PC-3 (cell line): ENCODE measurements at regions not wholly inside any gene's neighbourhood (a gene's known extent, or its start where the extent isn't known, plus 50 kb on each side); places are given as distances from the start of the nearest gene placed in this dataset.
"Not testable (repeated sequence)": the region's sequence is repeated elsewhere in the genome, so short reads cannot be mapped to it uniquely, and the experiment has no call there.

ENCODE experiments used
- ATAC-seq: fragments of 200-7000 bp; cut with Tn5 transposase; 2 replicates; pipeline ENCODE4 v1.9.1; 2020; ENCODE audit warnings: mild to moderate bottlenecking, moderate library complexity
- BruUV-seq: library from RNA; stranded (reverse); fragments of 400-500 nt; replicated peaks from 2 replicates; lab custom pipeline; 2021; lab: Mats Ljungman, UMichigan
- CTCF ChIA-PET: fragments of 300-600 bp; sonication (Branson Sonifier 250); formaldehyde crosslinking; loops from one replicate; lab custom pipeline; 2022; ENCODE audit warnings: antibody characterized with exemption; lab: Charles Lee
- POLR2A ChIA-PET: fragments of 300-600 bp; sonication (Branson Sonifier 250); formaldehyde crosslinking; loops from one replicate; lab custom pipeline; 2022; ENCODE audit warnings: antibody characterized with exemption; ENCODE audit not compliant: unreplicated experiment; lab: Charles Lee
- DNase-seq: peaks from one replicate; pipeline ENCODE4 v3.0.0-alpha.2; 2015
- H2AFZ ChIP-seq: fragments of 300-600 bp; sonication (generic); 2 replicates; pipeline ENCODE4 v1.6.0; 2016; ENCODE audit warnings: antibody characterized with exemption, low read length
- H3F3A ChIP-seq: fragments of 300-600 bp; sonication (generic); one replicate; pipeline ENCODE4 v1.6.0; 2017; ENCODE audit warnings: antibody characterized with exemption, low read length, control low read depth, mild to moderate bottlenecking; ENCODE audit not compliant: unreplicated experiment
- H3K27ac ChIP-seq: fragments of 300-600 bp; sonication (generic); 2 replicates; pipeline ENCODE4 v1.5.1; 2016; ENCODE audit warnings: mild to moderate bottlenecking, low read length
- H3K27me3 ChIP-seq: fragments of 300-600 bp; sonication (generic); 2 replicates; pipeline ENCODE4 v1.6.1; 2016; ENCODE audit warnings: low read length, mixed read lengths
- H3K36me3 ChIP-seq: fragments of 300-600 bp; sonication (generic); 2 replicates; pipeline ENCODE4 v1.6.1; 2016; ENCODE audit warnings: low read depth, mixed run types, low read length, mixed read lengths
- H3K4me1 ChIP-seq: fragments of 300-600 bp; sonication (generic); 2 replicates; pipeline ENCODE4 v1.5.1; 2016; ENCODE audit warnings: low read length; ENCODE audit not compliant: insufficient read depth
- H3K4me2 ChIP-seq: fragments of 300-600 bp; sonication (generic); 2 replicates; pipeline ENCODE4 v1.6.0; 2016; ENCODE audit warnings: low read length
- H3K4me3 ChIP-seq: fragments of 300-600 bp; sonication (generic); 2 replicates; pipeline ENCODE4 v1.5.1; 2016; ENCODE audit warnings: mild to moderate bottlenecking, low read length, mixed read lengths
- H3K79me2 ChIP-seq: fragments of 300-600 bp; sonication (generic); 2 replicates; pipeline ENCODE4 v1.6.1; 2017; ENCODE audit warnings: low read length, mixed read lengths
- H3K9ac ChIP-seq: fragments of 300-600 bp; sonication (generic); 2 replicates; pipeline ENCODE4 v1.6.0; 2016; ENCODE audit warnings: mild to moderate bottlenecking, low read length
- H3K9me2 ChIP-seq: fragments of 300-600 bp; sonication (generic); replicated peaks from 2 replicates; pipeline ENCODE4 v1.6.1; 2016; ENCODE audit warnings: mixed run types, low read length, mixed read lengths
- H3K9me3 ChIP-seq: fragments of 300-600 bp; sonication (generic); 2 replicates; pipeline ENCODE4 v1.6.1; 2016; ENCODE audit warnings: low read length, mixed read lengths
- H4K20me1 ChIP-seq: fragments of 300-600 bp; sonication (generic); 2 replicates; pipeline ENCODE4 v1.6.1; 2016; ENCODE audit warnings: low read length, mixed read lengths
- EZH2 ChIP-seq: fragments of 300-600 bp; sonication (generic); IDR thresholded peaks from one replicate; pipeline ENCODE4 v1.6.1; 2017; ENCODE audit warnings: antibody characterized with exemption, mild to moderate bottlenecking, low read length; ENCODE audit not compliant: unreplicated experiment
- EZH2phosphoT487 ChIP-seq: fragments of 300-600 bp; sonication (generic); IDR thresholded peaks from 2 replicates; pipeline ENCODE4 v1.6.1; 2018; ENCODE audit warnings: mild to moderate bottlenecking, antibody characterized with exemption, low read length, borderline replicate concordance
- intact Hi-C: fragments of 100-400 bp; cut with micrococcal nuclease; formaldehyde crosslinking; loops from 2 replicates; pipeline ENCODE4 v1.9.0; 2023
- TF ChIP-seq, protein P1 (sequence below): fragments of 300-600 bp; sonication (generic); conservative IDR thresholded peaks from 2 replicates; pipeline ENCODE4 v1.5.1; 2017; ENCODE audit warnings: antibody characterized with exemption, low read depth, mild to moderate bottlenecking, low read length

DNA sequence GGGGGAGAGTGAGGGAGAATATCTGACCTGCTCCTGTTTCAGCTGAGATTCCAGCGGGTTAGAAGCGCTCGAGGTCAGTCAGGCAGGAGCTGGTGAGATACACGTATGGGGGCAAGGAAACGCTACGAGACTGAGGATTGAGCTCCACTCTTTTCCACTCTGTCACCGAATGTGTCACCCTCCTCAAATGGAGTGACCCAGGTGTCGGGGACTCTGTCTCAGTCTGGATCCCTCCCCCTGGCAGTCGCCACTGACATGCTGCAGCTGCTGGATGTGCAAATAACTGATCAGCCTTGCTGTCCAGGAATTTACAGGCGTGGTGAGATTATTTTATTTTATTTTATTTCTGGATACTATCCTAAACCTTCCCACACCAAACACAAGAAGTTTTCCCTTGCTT, 100.9 kb upstream of the DPP6 start:
- intact Hi-C loops = no loop called here
- H3K9me2 ChIP-seq = no peaks in the 10 kb centered on the region
- no peak for TF ChIP-seq EZH2phosphoT487
- no peak for TF ChIP-seq EZH2
- TF ChIP-seq, protein P1, sequence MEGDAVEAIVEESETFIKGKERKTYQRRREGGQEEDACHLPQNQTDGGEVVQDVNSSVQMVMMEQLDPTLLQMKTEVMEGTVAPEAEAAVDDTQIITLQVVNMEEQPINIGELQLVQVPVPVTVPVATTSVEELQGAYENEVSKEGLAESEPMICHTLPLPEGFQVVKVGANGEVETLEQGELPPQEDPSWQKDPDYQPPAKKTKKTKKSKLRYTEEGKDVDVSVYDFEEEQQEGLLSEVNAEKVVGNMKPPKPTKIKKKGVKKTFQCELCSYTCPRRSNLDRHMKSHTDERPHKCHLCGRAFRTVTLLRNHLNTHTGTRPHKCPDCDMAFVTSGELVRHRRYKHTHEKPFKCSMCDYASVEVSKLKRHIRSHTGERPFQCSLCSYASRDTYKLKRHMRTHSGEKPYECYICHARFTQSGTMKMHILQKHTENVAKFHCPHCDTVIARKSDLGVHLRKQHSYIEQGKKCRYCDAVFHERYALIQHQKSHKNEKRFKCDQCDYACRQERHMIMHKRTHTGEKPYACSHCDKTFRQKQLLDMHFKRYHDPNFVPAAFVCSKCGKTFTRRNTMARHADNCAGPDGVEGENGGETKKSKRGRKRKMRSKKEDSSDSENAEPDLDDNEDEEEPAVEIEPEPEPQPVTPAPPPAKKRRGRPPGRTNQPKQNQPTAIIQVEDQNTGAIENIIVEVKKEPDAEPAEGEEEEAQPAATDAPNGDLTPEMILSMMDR = no peak
- H3K4me3 ChIP-seq = no peak overlapping the region
- no peak overlapping the region for H3K27ac ChIP-seq
- no peak overlapping the region for H3K9ac ChIP-seq
- no peaks in the 10 kb centered on the region for H3K36me3 ChIP-seq
- DNase-seq (no peak), ATAC-seq (no peak)
- BruUV-seq = no TSS peak
- H3K4me2 ChIP-seq = no peak overlapping the region
- no peaks in the 10 kb centered on the region for H4K20me1 ChIP-seq
- H2AFZ ChIP-seq = no peak overlapping the region
- H3K4me1 ChIP-seq = no peaks in the 10 kb centered on the region
- POLR2A ChIA-PET = no interaction called here
- no peaks in the 10 kb centered on the region for H3K79me2 ChIP-seq
- CTCF ChIA-PET = no interaction called here
- no peaks in the 10 kb centered on the region for H3K27me3 ChIP-seq
- H3F3A ChIP-seq = no peaks in the 10 kb centered on the region
- H3K9me3 ChIP-seq = no peaks in the 10 kb centered on the region

DNA sequence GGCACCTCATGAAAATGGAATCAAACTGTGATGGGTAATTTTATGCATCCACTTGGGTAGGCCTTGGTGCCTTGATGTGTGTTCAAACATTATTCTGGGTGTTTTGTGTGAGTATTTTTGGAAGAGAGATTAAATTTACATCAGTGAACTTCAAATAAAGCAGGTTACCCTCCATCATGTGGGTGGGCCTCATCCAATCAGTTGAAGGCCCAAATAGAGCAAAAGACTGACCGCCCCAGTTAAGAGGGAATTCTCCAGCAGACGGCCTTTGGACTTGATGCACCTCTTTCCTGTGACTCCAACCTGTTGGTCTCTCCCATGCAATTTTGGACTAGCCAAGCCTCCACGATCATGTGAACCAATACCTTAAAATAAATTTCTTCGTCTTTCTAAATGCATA, 97.7 kb upstream of the DPP6 start:
- H3K4me2 ChIP-seq = no peak overlapping the region
- no peak overlapping the region for H3K27ac ChIP-seq
- H3K4me3 ChIP-seq = no peak overlapping the region
- no peaks in the 10 kb centered on the region for H3K36me3 ChIP-seq
- H3K27me3 ChIP-seq = no peaks in the 10 kb centered on the region
- no peaks in the 10 kb centered on the region for H3K9me3 ChIP-seq
- intact Hi-C loops = no loop called here
- no peaks in the 10 kb centered on the region for H3K9me2 ChIP-seq
- no peak overlapping the region for H2AFZ ChIP-seq
- H3K9ac ChIP-seq = no peak overlapping the region
- H3K79me2 ChIP-seq = no peaks in the 10 kb centered on the region
- no peaks in the 10 kb centered on the region for H3K4me1 ChIP-seq
- BruUV-seq = no TSS peak
- CTCF ChIA-PET = no interaction called here
- no peaks in the 10 kb centered on the region for H3F3A ChIP-seq
- no peak for ATAC-seq
- TF ChIP-seq, protein P1 = no peak
- TF ChIP-seq EZH2phosphoT487 (no peak), EZH2 (no peak)
- DNase-seq = no peak
- no peaks in the 10 kb centered on the region for H4K20me1 ChIP-seq
- POLR2A ChIA-PET = no interaction called here

DNA sequence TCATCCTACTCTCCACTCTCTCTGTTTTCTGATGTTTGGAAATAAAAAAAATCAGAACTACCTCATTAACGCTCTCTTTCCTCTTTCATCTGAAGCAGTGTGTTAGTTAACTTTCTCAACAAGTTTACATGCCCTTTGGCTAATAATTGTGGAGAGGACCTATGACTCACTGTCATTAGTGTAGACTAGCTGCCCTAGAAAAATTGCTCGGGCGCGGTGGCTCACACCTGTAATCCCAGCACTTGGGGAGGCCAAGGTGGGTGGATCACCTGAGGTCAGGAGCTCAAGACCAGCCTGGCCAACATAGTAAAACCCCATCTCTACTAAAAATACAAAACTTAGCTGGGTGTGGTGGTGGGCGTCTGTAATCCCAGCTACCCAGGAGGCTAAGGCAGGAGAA, 94.5 kb upstream of the DPP6 start:
- DNase-seq, ATAC-seq, CTCF ChIA-PET, H3K9me2 ChIP-seq, H3K4me1 ChIP-seq, POLR2A ChIA-PET, H3K27ac ChIP-seq, H3K9ac ChIP-seq, H3K4me2 ChIP-seq, H3K4me3 ChIP-seq, H3F3A ChIP-seq, H4K20me1 ChIP-seq, H3K9me3 ChIP-seq, H3K36me3 ChIP-seq, BruUV-seq, intact Hi-C loops, H2AFZ ChIP-seq, H3K27me3 ChIP-seq, H3K79me2 ChIP-seq: not testable (repeated sequence)

DNA sequence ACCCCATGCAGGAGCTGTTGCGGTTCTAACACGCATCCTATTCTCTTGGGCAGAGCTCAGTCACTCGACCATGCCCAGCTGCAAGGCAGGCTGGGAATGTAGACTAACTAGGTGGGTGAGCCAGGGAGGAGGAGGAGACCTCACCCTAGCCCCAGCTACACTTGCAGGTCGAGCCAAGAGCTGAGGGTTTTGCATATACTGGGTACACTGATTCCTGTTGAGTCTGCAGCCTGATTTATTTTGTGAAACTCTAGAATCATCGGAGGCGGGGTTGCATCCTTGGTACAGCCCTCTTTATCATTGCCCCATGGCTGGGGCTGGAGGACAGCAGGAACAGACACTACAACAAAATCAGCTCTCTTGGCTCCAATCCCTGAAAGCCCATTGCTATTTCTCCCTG, 93.8 kb upstream of the DPP6 start:
- H3K4me2 ChIP-seq, H3K4me1 ChIP-seq, H3K36me3 ChIP-seq, H3K79me2 ChIP-seq, H3K9me2 ChIP-seq, intact Hi-C loops, H3K4me3 ChIP-seq, H3F3A ChIP-seq, ATAC-seq, POLR2A ChIA-PET, H2AFZ ChIP-seq, H3K9me3 ChIP-seq, H4K20me1 ChIP-seq, DNase-seq, H3K27me3 ChIP-seq, H3K9ac ChIP-seq, H3K27ac ChIP-seq, CTCF ChIA-PET, BruUV-seq: not testable (repeated sequence)

DNA sequence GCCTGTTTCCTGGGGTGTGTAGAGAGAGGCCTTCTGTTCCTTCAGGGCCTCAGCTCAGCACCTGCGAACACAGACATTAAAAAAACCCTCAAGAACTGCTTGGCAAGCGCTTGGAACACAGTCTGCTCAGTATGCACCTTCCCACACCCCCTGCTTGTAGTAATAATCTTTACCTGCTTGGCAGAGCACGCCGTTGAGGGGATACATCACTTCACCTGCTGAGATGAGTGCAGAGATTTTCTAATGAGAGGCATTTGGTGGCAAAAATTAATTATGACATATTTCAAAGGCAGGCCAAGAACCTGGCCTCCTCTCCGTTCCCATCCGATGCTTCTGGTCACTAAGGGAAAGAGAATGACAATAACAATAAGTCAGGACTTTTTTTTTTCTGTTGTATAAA, 93.4 kb upstream of the DPP6 start:
- ATAC-seq, H3K4me1 ChIP-seq, DNase-seq, H2AFZ ChIP-seq, CTCF ChIA-PET, H3K4me3 ChIP-seq, H3K27me3 ChIP-seq, H3K9me3 ChIP-seq, H3K36me3 ChIP-seq, H4K20me1 ChIP-seq, POLR2A ChIA-PET, H3K4me2 ChIP-seq, H3K27ac ChIP-seq, H3F3A ChIP-seq, H3K9me2 ChIP-seq, BruUV-seq, H3K79me2 ChIP-seq, intact Hi-C loops, H3K9ac ChIP-seq: not testable (repeated sequence)
